ENCODE measurements at regions not wholly inside any gene's neighbourhood (a gene's known extent, or its start where the extent isn't known, plus 50 kb on each side); places are given as distances from the start of the nearest gene placed in this dataset.

- DNase-seq, result no peak
Measured at GRCh38 chr13:77480066-77480465, 55.4 kb upstream of the SCEL start.

- DNase-seq, result no peak
Measured at GRCh38 chr13:77479326-77479725, 56.2 kb upstream of the SCEL start.

GRCh38 chr13:77477299-77477848, 58.1 kb upstream of the SCEL start:
- no peak for DNase-seq

- no peak for DNase-seq
Measured at GRCh38 chr13:77476456-77476855, 59.0 kb upstream of the SCEL start.

GRCh38 chr13:77475345-77476084, 60.0 kb upstream of the SCEL start:
- no peak for DNase-seq

- DNase-seq, result no peak
Measured at GRCh38 chr13:77470986-77471385, 64.5 kb upstream of the SCEL start.

GRCh38 chr13:77466753-77467422, 68.6 kb upstream of the SCEL start:
- DNase-seq, result no peak

- no peak for DNase-seq
Measured at GRCh38 chr13:77465603-77466195, 69.8 kb upstream of the SCEL start.

- no peak for DNase-seq
Measured at GRCh38 chr13:77460195-77460594, 75.3 kb upstream of the SCEL start.

- DNase-seq, result no peak
Measured at GRCh38 chr13:77459592-77459991, 75.9 kb upstream of the SCEL start.

GRCh38 chr13:77458736-77459135, 76.8 kb upstream of the SCEL start:
- no peak for DNase-seq

GRCh38 chr13:77457966-77458365, 77.5 kb upstream of the SCEL start:
- DNase-seq, result no peak

GRCh38 chr13:77456271-77456670, 79.2 kb upstream of the SCEL start:
- DNase-seq, result no peak

- DNase-seq, result no peak
Measured at GRCh38 chr13:77449265-77449664, 86.2 kb upstream of the SCEL start.

GRCh38 chr13:77448689-77449088, 86.8 kb upstream of the SCEL start:
- no peak for DNase-seq

GRCh38 chr13:77443511-77443910, 92.0 kb upstream of the SCEL start:
- no peak for DNase-seq

- no peak for DNase-seq
Measured at GRCh38 chr13:77437267-77437666, 98.2 kb upstream of the SCEL start.

GRCh38 chr13:77434289-77434688, 101.2 kb upstream of the SCEL start:
- DNase-seq, result no peak

- no peak for DNase-seq
Measured at GRCh38 chr13:77431449-77431848, 104.1 kb upstream of the SCEL start.

- DNase-seq, result no peak
Measured at GRCh38 chr13:77430377-77430951, 103.6 kb upstream of the MYCBP2 start.

GRCh38 chr13:77429320-77430142, 102.6 kb upstream of the MYCBP2 start:
- no peak for DNase-seq

GRCh38 chr13:77425705-77426104, 98.8 kb upstream of the MYCBP2 start:
- DNase-seq, result no peak

GRCh38 chr13:77423296-77423695, 96.4 kb upstream of the MYCBP2 start:
- DNase-seq, result no peak

Measured in DMS 273 treated with DMSO at 0.1 percent for 48 hours (cell line).